KMS-11 (cell line): ENCODE measurements at regions not wholly inside any gene's neighbourhood (a gene's known extent, or its start where the extent isn't known, plus 50 kb on each side); places are given as distances from the start of the nearest gene placed in this dataset.
A peak's percentile ranks its signal among the peaks of the same experiment; 100 is the strongest.

Experiments
- H2AFZ ChIP-seq: fragments of 200-600 bp; sonication (generic); 2 replicates; pipeline ENCODE4 v1.6.1; 2016; ENCODE audit warnings: antibody characterized with exemption, mixed run types, low read depth
- H3K27ac ChIP-seq: fragments of 200-600 bp; sonication (generic); 2 replicates; pipeline ENCODE4 v1.6.1; 2016; ENCODE audit warnings: mild to moderate bottlenecking, mixed run types
- H3K27me3 ChIP-seq: fragments of 200-600 bp; sonication (generic); 2 replicates; pipeline ENCODE4 v1.6.1; 2017; ENCODE audit warnings: mild to moderate bottlenecking, low read depth, mixed run types, moderate library complexity; ENCODE audit not compliant: insufficient read depth
- H3K36me3 ChIP-seq: fragments of 200-600 bp; sonication (generic); 2 replicates; pipeline ENCODE4 v1.6.1; 2017; ENCODE audit warnings: mild to moderate bottlenecking, mixed run types; ENCODE audit not compliant: insufficient read depth
- H3K4me1 ChIP-seq: fragments of 200-600 bp; sonication (generic); 2 replicates; pipeline ENCODE4 v1.6.1; 2016; ENCODE audit warnings: mild to moderate bottlenecking, low read depth, mixed run types; ENCODE audit not compliant: poor library complexity, severe bottlenecking
- H3K4me2 ChIP-seq: fragments of 200-600 bp; sonication (generic); 2 replicates; pipeline ENCODE4 v1.7.0; 2016; ENCODE audit warnings: mild to moderate bottlenecking, mixed run types
- H3K4me3 ChIP-seq: fragments of 200-600 bp; sonication (generic); IDR thresholded peaks from 2 replicates; pipeline ENCODE4 v1.6.1; 2017; ENCODE audit warnings: low read depth, low read length, mixed read lengths; ENCODE audit not compliant: insufficient read depth
- H3K79me2 ChIP-seq: fragments of 200-600 bp; sonication (generic); 2 replicates; pipeline ENCODE4 v1.6.1; 2016; ENCODE audit warnings: low read depth, mixed run types; ENCODE audit not compliant: insufficient read depth
- H3K9ac ChIP-seq: fragments of 200-600 bp; sonication (generic); 2 replicates; pipeline ENCODE4 v1.6.1; 2016; ENCODE audit warnings: mild to moderate bottlenecking, mixed run types
- H4K20me1 ChIP-seq: fragments of 200-600 bp; sonication (generic); 2 replicates; pipeline ENCODE4 v1.6.1; 2016; ENCODE audit warnings: mild to moderate bottlenecking, mixed run types; ENCODE audit not compliant: insufficient read depth
- TF ChIP-seq, protein P1 (sequence below): fragments of 200-600 bp; sonication (generic); conservative IDR thresholded peaks from 2 replicates; pipeline ENCODE4 v1.6.1; 2017; ENCODE audit warnings: low read depth, mild to moderate bottlenecking, antibody characterized with exemption, low read length, moderate library complexity, mixed read lengths

DNA sequence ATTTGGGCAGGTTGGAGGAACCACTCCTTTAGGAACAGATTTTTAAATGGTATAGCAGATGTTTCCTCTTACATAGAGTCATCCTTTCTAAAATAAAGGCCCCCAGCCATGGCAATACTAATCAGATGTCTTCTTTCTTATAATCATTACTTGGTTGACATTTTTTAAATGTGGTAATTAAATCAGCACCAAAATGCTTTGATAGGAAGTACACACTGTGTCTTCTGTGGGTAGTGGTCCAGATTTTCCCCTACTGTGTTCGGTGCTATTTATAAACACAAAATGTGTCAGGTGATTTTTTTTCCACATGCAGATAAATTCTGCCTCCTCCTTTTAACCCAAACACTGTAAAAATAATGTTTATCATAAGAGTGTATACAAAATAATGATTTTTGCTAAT, 200.9 kb upstream of the DTNA start:
- Histone ChIP-seq H3K4me1 (peaks cover 63% of the 10 kb centered on the region), H3K4me3 (no peak overlapping the region), H4K20me1 (no peaks in the 10 kb centered on the region), H3K9ac (no peak overlapping the region), H3K27me3 (no peaks in the 10 kb centered on the region), H3K27ac (peak overlapping the region; percentile 13; the same call in 1 of the 2 replicates), H3K79me2 (peaks cover 43% of the 10 kb centered on the region), H3K4me2 (peak overlapping the region; percentile 54), H2AFZ (no peak overlapping the region), H3K36me3 (no peaks in the 10 kb centered on the region)
- TF ChIP-seq, protein P1, sequence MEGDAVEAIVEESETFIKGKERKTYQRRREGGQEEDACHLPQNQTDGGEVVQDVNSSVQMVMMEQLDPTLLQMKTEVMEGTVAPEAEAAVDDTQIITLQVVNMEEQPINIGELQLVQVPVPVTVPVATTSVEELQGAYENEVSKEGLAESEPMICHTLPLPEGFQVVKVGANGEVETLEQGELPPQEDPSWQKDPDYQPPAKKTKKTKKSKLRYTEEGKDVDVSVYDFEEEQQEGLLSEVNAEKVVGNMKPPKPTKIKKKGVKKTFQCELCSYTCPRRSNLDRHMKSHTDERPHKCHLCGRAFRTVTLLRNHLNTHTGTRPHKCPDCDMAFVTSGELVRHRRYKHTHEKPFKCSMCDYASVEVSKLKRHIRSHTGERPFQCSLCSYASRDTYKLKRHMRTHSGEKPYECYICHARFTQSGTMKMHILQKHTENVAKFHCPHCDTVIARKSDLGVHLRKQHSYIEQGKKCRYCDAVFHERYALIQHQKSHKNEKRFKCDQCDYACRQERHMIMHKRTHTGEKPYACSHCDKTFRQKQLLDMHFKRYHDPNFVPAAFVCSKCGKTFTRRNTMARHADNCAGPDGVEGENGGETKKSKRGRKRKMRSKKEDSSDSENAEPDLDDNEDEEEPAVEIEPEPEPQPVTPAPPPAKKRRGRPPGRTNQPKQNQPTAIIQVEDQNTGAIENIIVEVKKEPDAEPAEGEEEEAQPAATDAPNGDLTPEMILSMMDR: no peak

DNA sequence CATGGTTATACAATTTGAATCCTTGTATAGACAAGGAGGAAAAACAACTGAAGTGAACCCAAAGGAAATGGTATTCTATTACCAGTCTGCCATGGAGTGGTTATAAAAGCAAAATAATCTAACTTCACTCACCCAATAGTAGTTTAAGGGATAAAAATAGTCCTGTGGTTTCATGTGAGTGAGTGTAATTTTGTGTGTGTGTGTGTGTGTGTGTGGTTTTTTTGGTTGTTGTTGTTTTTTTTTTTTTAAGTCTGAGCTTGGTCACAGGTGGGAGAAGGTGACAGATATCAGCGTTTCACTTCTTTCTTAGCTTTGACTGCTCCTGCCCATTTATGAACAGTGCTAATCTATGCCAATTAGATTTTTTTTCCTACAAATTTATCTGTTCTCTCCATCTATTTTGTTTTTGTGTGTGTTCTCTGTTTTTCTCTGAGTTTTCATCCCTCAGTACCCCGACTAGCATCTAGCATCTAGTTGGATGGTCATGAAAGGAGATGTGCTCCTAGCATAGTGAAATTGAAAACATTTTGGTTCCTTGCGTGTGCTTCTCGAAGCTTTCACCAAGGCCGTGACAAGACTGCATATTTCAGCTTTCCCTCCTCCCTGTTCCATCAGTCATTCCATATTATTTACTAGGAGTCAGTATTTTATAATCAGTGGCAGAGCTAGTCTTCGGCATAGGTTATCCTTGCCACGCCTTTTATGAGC, 200.1 kb upstream of the DTNA start:
- H3K79me2 ChIP-seq: peaks cover 34% of the 10 kb centered on the region
- peaks cover 63% of the 10 kb centered on the region for H3K4me1 ChIP-seq
- H3K4me3 ChIP-seq: no peak overlapping the region
- no peaks in the 10 kb centered on the region for H3K27me3 ChIP-seq
- H2AFZ ChIP-seq: no peak overlapping the region
- no peak overlapping the region for H3K9ac ChIP-seq
- H3K36me3 ChIP-seq: no peaks in the 10 kb centered on the region
- TF ChIP-seq, protein P1: no peak
- H4K20me1 ChIP-seq: no peaks in the 10 kb centered on the region
- peak overlapping the region; percentile 25 for H3K27ac ChIP-seq
- peak overlapping the region; percentile 54 for H3K4me2 ChIP-seq

DNA sequence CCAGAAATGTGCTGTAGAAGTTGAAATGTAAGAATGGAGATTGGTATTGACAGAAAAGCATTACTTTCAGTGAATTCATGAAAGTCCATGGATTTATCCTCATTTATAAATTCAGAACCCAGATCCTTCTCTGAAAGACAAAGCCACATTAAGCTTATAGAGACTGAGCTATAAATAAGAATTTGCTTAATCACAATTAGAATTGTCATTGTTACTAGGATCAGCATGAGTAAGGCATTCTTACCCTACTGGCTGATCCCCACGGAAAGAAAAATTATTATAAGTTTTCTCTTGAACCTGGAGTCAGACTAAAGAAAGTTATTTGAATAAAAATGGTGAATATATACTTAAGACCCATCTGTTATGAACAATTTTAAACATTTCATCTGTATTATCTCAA, 199.2 kb upstream of the DTNA start:
- Histone ChIP-seq H3K36me3 (no peaks in the 10 kb centered on the region), H2AFZ (no peak overlapping the region), H3K27me3 (no peaks in the 10 kb centered on the region), H3K4me1 (peaks cover 56% of the 10 kb centered on the region), H3K79me2 (peaks cover 32% of the 10 kb centered on the region), H3K4me3 (no peak overlapping the region), H3K9ac (no peak overlapping the region), H3K27ac (no peak overlapping the region), H3K4me2 (peak overlapping the region; percentile 54; the same call in 1 of the 2 replicates), H4K20me1 (no peaks in the 10 kb centered on the region)
- TF ChIP-seq, protein P1: no peak

DNA sequence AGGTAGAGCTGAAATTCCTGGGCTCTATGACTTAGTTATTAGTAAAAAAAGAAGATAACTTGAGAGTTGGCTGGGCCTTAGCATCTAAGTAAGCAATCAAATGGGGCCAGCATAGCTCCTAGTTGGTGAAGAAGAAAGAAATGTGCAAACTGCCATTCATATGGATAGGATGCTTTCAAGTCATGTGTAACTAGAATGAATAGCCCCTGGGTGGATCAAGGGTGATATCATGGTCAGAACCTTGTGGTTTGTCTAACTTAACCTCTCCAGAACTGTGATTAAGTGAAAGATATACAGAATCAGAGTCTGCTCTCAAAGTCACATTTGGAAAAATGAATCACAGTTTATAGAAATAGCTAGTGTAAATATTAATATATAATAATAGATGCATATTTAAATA, 198.7 kb upstream of the DTNA start:
- no peaks in the 10 kb centered on the region for H4K20me1 ChIP-seq
- TF ChIP-seq, protein P1: no peak
- no peak overlapping the region for H2AFZ ChIP-seq
- peaks cover 32% of the 10 kb centered on the region for H3K79me2 ChIP-seq
- H3K36me3 ChIP-seq: no peaks in the 10 kb centered on the region
- H3K4me2 ChIP-seq: no peak overlapping the region
- no peaks in the 10 kb centered on the region for H3K27me3 ChIP-seq
- no peak overlapping the region for H3K27ac ChIP-seq
- H3K4me3 ChIP-seq: no peak overlapping the region
- peaks cover 51% of the 10 kb centered on the region for H3K4me1 ChIP-seq
- H3K9ac ChIP-seq: no peak overlapping the region
